Fibroblast of mammary gland (primary cell): ENCODE measurements at regions not wholly inside any gene's neighbourhood (a gene's known extent, or its start where the extent isn't known, plus 50 kb on each side); places are given as distances from the start of the nearest gene placed in this dataset.

ENCODE experiments used
- DNase-seq: peaks from one replicate; pipeline ENCODE4 v3.0.0-alpha.2; 2010; ENCODE audit warnings: low read depth
- H3K4me3 ChIP-seq: 2 replicates; pipeline ENCODE4 v1.5.1; 2011; ENCODE audit warnings: low read depth, mild to moderate bottlenecking, low read length, moderate library complexity; ENCODE audit not compliant: control insufficient read depth
- CTCF ChIP-seq: conservative IDR thresholded peaks from 2 replicates; pipeline ENCODE4 v1.5.1; 2011; ENCODE audit warnings: low read depth, low read length, inconsistent platforms; ENCODE audit not compliant: control insufficient read depth, insufficient read depth

- no peak for TF ChIP-seq CTCF
- no peak overlapping the region for H3K4me3 ChIP-seq
- DNase-seq, result no peak
These were observed 94.5 kb upstream of the STXBP5 start for GRCh38 chr6:147109707-147110106.

- TF ChIP-seq CTCF, result no peak
- no peak overlapping the region for H3K4me3 ChIP-seq
These were observed 88.2 kb upstream of the STXBP5 start for GRCh38 chr6:147116056-147116455.

GRCh38 chr6:147117011-147117410, 87.2 kb upstream of the STXBP5 start:
- no peak overlapping the region for H3K4me3 ChIP-seq
- DNase-seq, result no peak
- no peak for TF ChIP-seq CTCF

More at GRCh38 chr6:147116056-147116455, 88.2 kb upstream of the STXBP5 start:
- DNase-seq, result no peak

GRCh38 chr6:147117580-147117979, 86.6 kb upstream of the STXBP5 start:
- no peak for TF ChIP-seq CTCF
- no peak overlapping the region for H3K4me3 ChIP-seq
- peak; percentile 62 for DNase-seq

- no peak for TF ChIP-seq CTCF
- no peak overlapping the region for H3K4me3 ChIP-seq
- no peak for DNase-seq
These were observed 84.9 kb upstream of the STXBP5 start for GRCh38 chr6:147119310-147119709.

- TF ChIP-seq CTCF, result no peak
- DNase-seq, result no peak
- H3K4me3 ChIP-seq, result no peak overlapping the region
These were observed 81.4 kb upstream of the STXBP5 start for GRCh38 chr6:147122823-147123222.

GRCh38 chr6:147126618-147127022, 77.6 kb upstream of the STXBP5 start:
- TF ChIP-seq CTCF, result no peak
- no peak for DNase-seq
- no peak overlapping the region for H3K4me3 ChIP-seq
